ENCODE measurements at regions not wholly inside any gene's neighbourhood (a gene's known extent, or its start where the extent isn't known, plus 50 kb on each side); places are given as distances from the start of the nearest gene placed in this dataset.
A peak's percentile ranks its signal among the peaks of the same experiment; 100 is the strongest.

- H3K36me3 Mint-ChIP-seq (ENCODE audit: low read depth): no peaks in the 10 kb centered on the region
- DNase-seq: no peak
- TF ChIP-seq CTCF (IDR thresholded peaks at IDR 0.05): peak; percentile 45
Measured at GRCh38 chr18:49648811-49649210, 87.0 kb downstream of the LIPG start.

More at GRCh38 chr18:49648811-49649210, 87.0 kb downstream of the LIPG start:
- Mint-ChIP-seq H3K9me3 (no peaks in the 10 kb centered on the region), H3K4me1 (ENCODE audit: low read depth) (peaks cover 11% of the 10 kb centered on the region), H3K27ac (no peak overlapping the region), H3K4me3 (no peak overlapping the region), H3K27me3 (ENCODE audit: insufficient read depth) (peaks cover 11% of the 10 kb centered on the region)

All from HFFc6 (cell line).